IMR-90 (cell line): ENCODE measurements at regions not wholly inside any gene's neighbourhood (a gene's known extent, or its start where the extent isn't known, plus 50 kb on each side); places are given as distances from the start of the nearest gene placed in this dataset.

ENCODE experiments used
- ATAC-seq: fragments of 200-7000 bp; cut with Tn5 transposase; 2 replicates; pipeline ENCODE4 v1.9.1; 2020; ENCODE audit warnings: low read depth, mild to moderate bottlenecking, moderate library complexity
- BruUV-seq: library from RNA; stranded (reverse); fragments of 400-500 nt; replicated peaks from 2 replicates; lab custom pipeline; 2021; lab: Mats Ljungman, UMichigan
- CTCF ChIA-PET: fragments of 300-600 bp; formaldehyde crosslinking; extraction: SDS; loops from one replicate; lab custom pipeline; 2021; ENCODE audit warnings: antibody characterized with exemption; lab: Yijun Ruan, JAX
- POLR2A ChIA-PET: fragments of 300-600 bp; sonication (Branson Sonifier 250); formaldehyde crosslinking; loops from one replicate; lab custom pipeline; 2022; ENCODE audit warnings: antibody characterized with exemption; ENCODE audit not compliant: unreplicated experiment; lab: Charles Lee
- DNase-seq: peaks from one replicate; pipeline ENCODE4 v3.0.0; 2013
- H2AFZ ChIP-seq: replicated peaks from 2 replicates; pipeline ENCODE3; 2013; ENCODE audit warnings: low read length, mild to moderate bottlenecking; ENCODE audit not compliant: poor library complexity
- H2AK5ac ChIP-seq: 2 replicates; pipeline ENCODE4 v1.6.1; 2013; ENCODE audit warnings: low read depth, low read length, inconsistent platforms
- H2AK9ac ChIP-seq: replicated peaks from 2 replicates; pipeline ENCODE3; 2013; ENCODE audit warnings: mild to moderate bottlenecking, low read depth, low read length, moderate library complexity; ENCODE audit not compliant: poor library complexity
- H2BK120ac ChIP-seq: 2 replicates; pipeline ENCODE4 v1.6.1; 2013; ENCODE audit warnings: low read depth, low read length, inconsistent platforms
- H2BK15ac ChIP-seq: 3 replicates; pipeline ENCODE4 v1.6.1; 2013; ENCODE audit warnings: low read depth, low read length, inconsistent platforms
- H2BK20ac ChIP-seq: 2 replicates; pipeline ENCODE4 v1.6.1; 2013; ENCODE audit warnings: low read depth, mild to moderate bottlenecking, inconsistent platforms, low read length, moderate library complexity
- H2BK5ac ChIP-seq: 2 replicates; pipeline ENCODE4 v1.6.1; 2013; ENCODE audit warnings: mild to moderate bottlenecking, low read depth, low read length, inconsistent platforms; ENCODE audit not compliant: poor library complexity, severe bottlenecking
- H3K14ac ChIP-seq: replicated peaks from 2 replicates; pipeline ENCODE4 v1.6.1; 2013; ENCODE audit warnings: low read depth, low read length, inconsistent platforms
- H3K18ac ChIP-seq: 2 replicates; pipeline ENCODE4 v1.6.1; 2013; ENCODE audit warnings: low read depth, low read length, control low read depth
- H3K23ac ChIP-seq: 2 replicates; pipeline ENCODE4 v1.6.1; 2013; ENCODE audit warnings: low read depth, low read length, inconsistent platforms
- H3K27ac ChIP-seq: 2 replicates; pipeline ENCODE4 v1.5.1; 2013; ENCODE audit warnings: mild to moderate bottlenecking, control low read depth, low read length; ENCODE audit not compliant: insufficient read depth
- H3K27me3 ChIP-seq: 2 replicates; pipeline ENCODE4 v1.6.1; 2013; ENCODE audit warnings: low read length; ENCODE audit not compliant: control insufficient read depth, insufficient read depth
- H3K36me3 ChIP-seq: 2 replicates; pipeline ENCODE4 v1.6.1; 2013; ENCODE audit warnings: low read length, mixed read lengths; ENCODE audit not compliant: control insufficient read depth, insufficient read depth
- H3K4ac ChIP-seq: 2 replicates; pipeline ENCODE4 v1.6.1; 2013; ENCODE audit warnings: low read depth, low read length, inconsistent platforms
- H3K4me1 ChIP-seq: 2 replicates; pipeline ENCODE4 v1.6.1; 2013; ENCODE audit warnings: low read length, mixed read lengths; ENCODE audit not compliant: control insufficient read depth, insufficient read depth
- H3K4me2 ChIP-seq: 2 replicates; pipeline ENCODE4 v1.6.1; 2013; ENCODE audit warnings: low read depth, mild to moderate bottlenecking, control low read depth, low read length, moderate library complexity
- H3K4me3 ChIP-seq: 2 replicates; pipeline ENCODE4 v1.5.1; 2013; ENCODE audit warnings: low read depth, mild to moderate bottlenecking, control low read depth, low read length, moderate library complexity; ENCODE audit not compliant: insufficient read depth
- H3K56ac ChIP-seq: 2 replicates; pipeline ENCODE4 v1.6.1; 2013; ENCODE audit warnings: low read length, inconsistent platforms; ENCODE audit not compliant: insufficient read depth; ENCODE audit errors: extremely low read depth
- H3K79me1 ChIP-seq, 2 experiments: 2 replicates each; pipeline ENCODE4 v1.6.1; 2013; ENCODE audit warnings: low read length in 2 of 2, inconsistent platforms in 1 of 2, low read depth in 1 of 2
- H3K9ac ChIP-seq: 2 replicates; pipeline ENCODE4 v1.6.1; 2013; ENCODE audit warnings: low read depth, low read length, control low read depth
- H3K9me1 ChIP-seq: 2 replicates; pipeline ENCODE4 v1.6.1; 2013; ENCODE audit warnings: low read length, inconsistent platforms; ENCODE audit not compliant: insufficient read depth
- H3K9me3 ChIP-seq: 2 replicates; pipeline ENCODE4 v1.6.1; 2013; ENCODE audit warnings: low read length; ENCODE audit not compliant: control insufficient read depth, insufficient read depth
- H4K20me1 ChIP-seq: 2 replicates; pipeline ENCODE4 v1.6.1; 2013; ENCODE audit warnings: low read length, inconsistent platforms; ENCODE audit not compliant: insufficient read depth
- H4K5ac ChIP-seq: 2 replicates; pipeline ENCODE4 v1.6.1; 2013; ENCODE audit warnings: mild to moderate bottlenecking, low read depth, low read length, control low read depth
- H4K8ac ChIP-seq, 2 experiments: 2 replicates each; pipeline ENCODE4 v1.6.1; 2013; ENCODE audit warnings: low read depth in 2 of 2, low read length in 2 of 2, control low read depth in 1 of 2, inconsistent platforms in 1 of 2
- H4K91ac ChIP-seq: 2 replicates; pipeline ENCODE4 v1.6.1; 2013; ENCODE audit warnings: low read depth, low read length, inconsistent platforms; ENCODE audit not compliant: insufficient read depth
- BHLHE40 ChIP-seq: fragments of 150-350 bp; IDR thresholded peaks from 2 replicates; pipeline ENCODE4 v1.6.1; 2016; ENCODE audit warnings: mild to moderate bottlenecking, low read depth, low read length
- CEBPB ChIP-seq: IDR thresholded peaks from 2 replicates; pipeline ENCODE4 v1.6.1; 2012; ENCODE audit warnings: low read depth, low read length, improper control_type of control experiment
- CHD1 ChIP-seq: IDR thresholded peaks from 2 replicates; pipeline ENCODE4 v1.6.1; 2012; ENCODE audit warnings: low read depth, low read length, improper control_type of control experiment
- FOS ChIP-seq: fragments of 150-350 bp; IDR thresholded peaks from 2 replicates; pipeline ENCODE4 v1.6.1; 2016; ENCODE audit warnings: low read depth, low read length
- MAFK ChIP-seq: IDR thresholded peaks from 2 replicates; pipeline ENCODE4 v1.6.1; 2012; ENCODE audit warnings: low read depth, low read length, improper control_type of control experiment
- MAZ ChIP-seq: IDR thresholded peaks from 2 replicates; pipeline ENCODE4 v1.6.1; 2012; ENCODE audit warnings: low read depth, mild to moderate bottlenecking, low read length, improper control_type of control experiment, moderate library complexity, borderline replicate concordance
- MXI1 ChIP-seq: IDR thresholded peaks from 2 replicates; pipeline ENCODE4 v1.6.1; 2012; ENCODE audit warnings: low read depth, mild to moderate bottlenecking, low read length, moderate library complexity, borderline replicate concordance
- NFE2L2 ChIP-seq: fragments of 150-350 bp; IDR thresholded peaks from 2 replicates; pipeline ENCODE4 v1.6.1; 2016; ENCODE audit warnings: low read depth, mild to moderate bottlenecking, low read length
- POLR2A ChIP-seq: IDR thresholded peaks from 2 replicates; pipeline ENCODE4 v1.6.1; 2012; ENCODE audit warnings: mild to moderate bottlenecking, low read depth, low read length
- RAD21 ChIP-seq: IDR thresholded peaks from 2 replicates; pipeline ENCODE4 v1.6.1; 2012; ENCODE audit warnings: low read length, improper control_type of control experiment
- RCOR1 ChIP-seq: IDR thresholded peaks from 2 replicates; pipeline ENCODE4 v1.6.1; 2012; ENCODE audit warnings: mild to moderate bottlenecking, low read length, improper control_type of control experiment; ENCODE audit not compliant: insufficient replicate concordance
- RFX5 ChIP-seq: IDR thresholded peaks from 2 replicates; pipeline ENCODE4 v1.8.0; 2012; ENCODE audit warnings: low read depth, mild to moderate bottlenecking, low read length, moderate library complexity
- SMC3 ChIP-seq: fragments of 150-350 bp; IDR thresholded peaks from 2 replicates; pipeline ENCODE4 v1.6.1; 2016; ENCODE audit warnings: low read depth, mild to moderate bottlenecking, antibody characterized with exemption, low read length, moderate library complexity
- WGBS, 2 experiments: methylation state at CpG; one replicate each; pipeline versions ENCODE4 v1.1.5 to v1.1.7; 2013; ENCODE audit warnings: missing lambda C conversion rate in 2 of 2; ENCODE audit not compliant: insufficient read length in 1 of 2; ENCODE audit errors: extremely low coverage in 2 of 2; 5-methylcytosine and 5-hydroxymethylcytosine counted together
- dilution Hi-C: fragments of 300-500 bp; cut with HindIII; formaldehyde crosslinking; loops from one replicate; pipeline ENCODE4 v1.14.3; 2018; ENCODE audit warnings: low sequenced_read_pairs; ENCODE audit not compliant: unreplicated experiment
- in situ Hi-C: fragments of 300-500 bp; cut with MboI; formaldehyde crosslinking; loops from 3 replicates; pipeline ENCODE4 v1.14.3; 2019; ENCODE audit warnings: low sequenced_read_pairs, inconsistent platforms, mixed read lengths
- intact Hi-C: fragments of 100-400 bp; cut with micrococcal nuclease; formaldehyde crosslinking; loops from 2 replicates; pipeline ENCODE4 v1.10.0; 2022
- TF ChIP-seq, protein P1 (sequence below): conservative IDR thresholded peaks from 2 replicates; pipeline ENCODE4 v1.5.1; 2012; ENCODE audit warnings: mild to moderate bottlenecking, low read depth, low read length, improper control_type of control experiment
- TF ChIP-seq, protein P2 (sequence below): fragments of 150-350 bp; IDR thresholded peaks from 2 replicates; pipeline ENCODE4 v1.6.1; 2017; ENCODE audit warnings: mild to moderate bottlenecking, antibody characterized with exemption, low read length, low read depth
- TF ChIP-seq, protein P3 (sequence below): fragments of 150-350 bp; IDR thresholded peaks from 2 replicates; pipeline ENCODE4 v1.6.1; 2016; ENCODE audit warnings: low read depth, mild to moderate bottlenecking, low read length, moderate library complexity, borderline replicate concordance

DNA sequence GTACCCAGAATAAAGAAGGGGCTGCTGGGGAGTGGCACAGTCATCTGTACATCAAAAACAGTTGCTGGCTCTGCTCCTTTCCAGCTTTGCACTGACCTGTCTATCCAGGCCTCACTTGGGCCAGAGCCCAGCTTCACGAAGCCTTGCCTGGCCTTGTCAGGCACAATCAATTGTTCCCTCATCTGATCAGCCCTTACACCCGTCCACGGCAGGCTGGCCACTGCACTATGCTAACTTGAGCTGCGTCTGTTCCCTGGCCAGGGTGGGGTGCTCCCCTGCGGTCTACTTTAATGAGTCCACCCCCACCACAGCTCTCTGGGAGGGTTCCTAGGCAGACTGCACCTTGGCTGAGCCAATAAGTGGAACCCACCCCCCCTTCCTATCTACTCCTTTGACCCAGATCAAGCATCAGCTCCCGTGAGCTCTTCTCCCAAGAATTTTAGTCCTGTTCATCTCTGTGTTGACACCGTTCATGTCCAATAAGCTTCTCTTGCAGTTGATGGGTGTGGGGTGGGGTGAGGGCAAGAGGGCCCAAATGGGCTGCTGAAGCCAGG lies 74.3 kb upstream of the MLN start:
- no TSS peak for BruUV-seq
- no peaks in the 10 kb centered on the region for H4K20me1 ChIP-seq
- no peak overlapping the region for H3K4me2 ChIP-seq
- no peaks in the 10 kb centered on the region for H3K9me1 ChIP-seq
- peaks cover 2% of the 10 kb centered on the region; the same call in 1 of the 2 replicates for H3K4me1 ChIP-seq
- H2AK5ac ChIP-seq = no peak overlapping the region
- no peak overlapping the region for H4K91ac ChIP-seq
- H3K79me1 ChIP-seq = no peaks in the 10 kb centered on the region
- no peak overlapping the region for H3K14ac ChIP-seq
- no peak overlapping the region for H2AFZ ChIP-seq
- H4K5ac ChIP-seq = no peak overlapping the region
- H3K9ac ChIP-seq = no peak overlapping the region
- no peak overlapping the region for H3K4me3 ChIP-seq
- no peak overlapping the region for H3K23ac ChIP-seq
- H3K56ac ChIP-seq = no peak overlapping the region
- no peak for DNase-seq
- in situ Hi-C loops = no loop called here
- H3K36me3 ChIP-seq = no peaks in the 10 kb centered on the region
- no peak overlapping the region for H3K4ac ChIP-seq
- H3K27me3 ChIP-seq = peaks cover 73% of the 10 kb centered on the region
- no peak overlapping the region for H3K27ac ChIP-seq
- dilution Hi-C loops = no loop called here
- no peak overlapping the region for H2BK120ac ChIP-seq
- intact Hi-C loops = no loop called here
- CTCF ChIA-PET = no interaction called here
- no peak overlapping the region for H2BK20ac ChIP-seq
- TF ChIP-seq RAD21 (no peak), NFE2L2 (no peak), RFX5 (no peak), MXI1 (no peak), FOS (no peak), MAFK (no peak), SMC3 (no peak), POLR2A (no peak), CHD1 (no peak), BHLHE40 (no peak), RCOR1 (no peak), MAZ (no peak), CEBPB (no peak)
- TF ChIP-seq, protein P1, sequence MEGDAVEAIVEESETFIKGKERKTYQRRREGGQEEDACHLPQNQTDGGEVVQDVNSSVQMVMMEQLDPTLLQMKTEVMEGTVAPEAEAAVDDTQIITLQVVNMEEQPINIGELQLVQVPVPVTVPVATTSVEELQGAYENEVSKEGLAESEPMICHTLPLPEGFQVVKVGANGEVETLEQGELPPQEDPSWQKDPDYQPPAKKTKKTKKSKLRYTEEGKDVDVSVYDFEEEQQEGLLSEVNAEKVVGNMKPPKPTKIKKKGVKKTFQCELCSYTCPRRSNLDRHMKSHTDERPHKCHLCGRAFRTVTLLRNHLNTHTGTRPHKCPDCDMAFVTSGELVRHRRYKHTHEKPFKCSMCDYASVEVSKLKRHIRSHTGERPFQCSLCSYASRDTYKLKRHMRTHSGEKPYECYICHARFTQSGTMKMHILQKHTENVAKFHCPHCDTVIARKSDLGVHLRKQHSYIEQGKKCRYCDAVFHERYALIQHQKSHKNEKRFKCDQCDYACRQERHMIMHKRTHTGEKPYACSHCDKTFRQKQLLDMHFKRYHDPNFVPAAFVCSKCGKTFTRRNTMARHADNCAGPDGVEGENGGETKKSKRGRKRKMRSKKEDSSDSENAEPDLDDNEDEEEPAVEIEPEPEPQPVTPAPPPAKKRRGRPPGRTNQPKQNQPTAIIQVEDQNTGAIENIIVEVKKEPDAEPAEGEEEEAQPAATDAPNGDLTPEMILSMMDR = no peak
- TF ChIP-seq, protein P2, sequence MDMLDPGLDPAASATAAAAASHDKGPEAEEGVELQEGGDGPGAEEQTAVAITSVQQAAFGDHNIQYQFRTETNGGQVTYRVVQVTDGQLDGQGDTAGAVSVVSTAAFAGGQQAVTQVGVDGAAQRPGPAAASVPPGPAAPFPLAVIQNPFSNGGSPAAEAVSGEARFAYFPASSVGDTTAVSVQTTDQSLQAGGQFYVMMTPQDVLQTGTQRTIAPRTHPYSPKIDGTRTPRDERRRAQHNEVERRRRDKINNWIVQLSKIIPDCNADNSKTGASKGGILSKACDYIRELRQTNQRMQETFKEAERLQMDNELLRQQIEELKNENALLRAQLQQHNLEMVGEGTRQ = no peak
- TF ChIP-seq, protein P3, sequence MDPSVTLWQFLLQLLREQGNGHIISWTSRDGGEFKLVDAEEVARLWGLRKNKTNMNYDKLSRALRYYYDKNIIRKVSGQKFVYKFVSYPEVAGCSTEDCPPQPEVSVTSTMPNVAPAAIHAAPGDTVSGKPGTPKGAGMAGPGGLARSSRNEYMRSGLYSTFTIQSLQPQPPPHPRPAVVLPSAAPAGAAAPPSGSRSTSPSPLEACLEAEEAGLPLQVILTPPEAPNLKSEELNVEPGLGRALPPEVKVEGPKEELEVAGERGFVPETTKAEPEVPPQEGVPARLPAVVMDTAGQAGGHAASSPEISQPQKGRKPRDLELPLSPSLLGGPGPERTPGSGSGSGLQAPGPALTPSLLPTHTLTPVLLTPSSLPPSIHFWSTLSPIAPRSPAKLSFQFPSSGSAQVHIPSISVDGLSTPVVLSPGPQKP = no peak
- no peak overlapping the region for H4K8ac ChIP-seq
- ATAC-seq = no peak
- no peak overlapping the region for H2BK5ac ChIP-seq
- H3K18ac ChIP-seq = no peak overlapping the region
- no peak overlapping the region for H2AK9ac ChIP-seq
- no CpG with 5 or more reads among the region's 7 CpGs for WGBS, 2 experiments
- POLR2A ChIA-PET = interaction anchor here (0.6 to 0.7 kb wide), 2 partner anchors 107 to 108 kb away, joined by 3 read pairs; no protein-coding TSS in a partner anchor
- no peak overlapping the region for H2BK15ac ChIP-seq
- H3K9me3 ChIP-seq = no peaks in the 10 kb centered on the region
